GM23338 (cell line): ENCODE measurements at regions not wholly inside any gene's neighbourhood (a gene's known extent, or its start where the extent isn't known, plus 50 kb on each side); places are given as distances from the start of the nearest gene placed in this dataset.

ENCODE experiments used
- ATAC-seq: fragments of 200-7000 bp; cut with Tn5 transposase; 3 replicates; pipeline ENCODE4 v1.9.1; 2020
- DNase-seq: peaks from one replicate; pipeline ENCODE4 v3.0.0-alpha.2; 2015; ENCODE audit warnings: low spot score
- H2AFZ ChIP-seq: fragments of 200-600 bp; sonication (generic); 2 replicates; pipeline ENCODE4 v1.8.0; 2016; ENCODE audit warnings: antibody characterized with exemption, mild to moderate bottlenecking, moderate library complexity
- H3F3A ChIP-seq: fragments of 200-600 bp; sonication (generic); replicated peaks from 2 replicates; pipeline ENCODE4 v1.8.0; 2017; ENCODE audit warnings: antibody characterized with exemption, mixed run types, low read depth
- H3K27ac ChIP-seq: fragments of 200-600 bp; sonication (generic); 2 replicates; pipeline ENCODE4 v1.6.1; 2016; ENCODE audit warnings: low read depth
- H3K27me3 ChIP-seq: fragments of 200-600 bp; sonication (generic); 2 replicates; pipeline ENCODE4 v1.8.0; 2016; ENCODE audit warnings: mild to moderate bottlenecking, mixed run types, moderate library complexity; ENCODE audit not compliant: insufficient read depth
- H3K36me3 ChIP-seq: fragments of 200-600 bp; sonication (generic); 2 replicates; pipeline ENCODE4 v1.8.0; 2016; ENCODE audit warnings: mild to moderate bottlenecking; ENCODE audit not compliant: insufficient read depth
- H3K4me1 ChIP-seq: fragments of 200-600 bp; sonication (generic); 2 replicates; pipeline ENCODE4 v1.8.0; 2016; ENCODE audit warnings: mild to moderate bottlenecking, moderate library complexity; ENCODE audit not compliant: insufficient read depth
- H3K4me2 ChIP-seq: fragments of 200-600 bp; sonication (generic); 2 replicates; pipeline ENCODE4 v1.7.1; 2017; ENCODE audit warnings: mixed run types
- H3K4me3 ChIP-seq: fragments of 200-600 bp; sonication (generic); 2 replicates; pipeline ENCODE4 v1.6.1; 2016; ENCODE audit warnings: mixed run types
- H3K79me2 ChIP-seq: fragments of 200-600 bp; sonication (generic); replicated peaks from 2 replicates; pipeline ENCODE4 v1.8.0; 2017; ENCODE audit warnings: mild to moderate bottlenecking; ENCODE audit not compliant: insufficient read depth
- H3K9me2 ChIP-seq: fragments of 200-600 bp; sonication (generic); 2 replicates; pipeline ENCODE4 v1.8.0; 2017; ENCODE audit not compliant: insufficient read depth
- H4K20me1 ChIP-seq: fragments of 200-600 bp; sonication (generic); replicated peaks from 2 replicates; pipeline ENCODE4 v1.8.0; 2017; ENCODE audit warnings: mild to moderate bottlenecking; ENCODE audit not compliant: insufficient read depth
- H3K27ac Mint-ChIP-seq: 2 replicates; pipeline ENCODE4 v1.8.0; 2020; ENCODE audit warnings: inconsistent platforms, mild to moderate bottlenecking, moderate library complexity, mixed read lengths
- H3K27me3 Mint-ChIP-seq: 3 replicates; pipeline ENCODE4 v1.8.0; 2022; ENCODE audit warnings: low read depth, mild to moderate bottlenecking, moderate library complexity, mixed read lengths, inconsistent platforms; ENCODE audit not compliant: insufficient read depth, poor library complexity
- H3K36me3 Mint-ChIP-seq: 3 replicates; pipeline ENCODE4 v1.8.0; 2021; ENCODE audit warnings: low read depth, mild to moderate bottlenecking, inconsistent platforms, moderate library complexity, mixed read lengths
- H3K4me1 Mint-ChIP-seq: 3 replicates; pipeline ENCODE4 v1.8.0; 2020; ENCODE audit warnings: mild to moderate bottlenecking, inconsistent platforms, mixed read lengths
- H3K4me3 Mint-ChIP-seq: 3 replicates; pipeline ENCODE4 v1.8.0; 2021; ENCODE audit warnings: moderate library complexity, mild to moderate bottlenecking, inconsistent platforms, mixed read lengths
- H3K9me3 Mint-ChIP-seq: 3 replicates; pipeline ENCODE4 v1.8.0; 2020; ENCODE audit warnings: moderate library complexity, mild to moderate bottlenecking, inconsistent platforms, mixed read lengths
- CREB1 ChIP-seq: fragments of 250-450 bp; sonication (Bioruptor Pico); IDR thresholded peaks from 2 replicates; pipeline ENCODE4 v1.5.0; 2020; ENCODE audit warnings: low read depth, mild to moderate bottlenecking, moderate library complexity
- EZH2 ChIP-seq: fragments of 200-600 bp; sonication (generic); IDR thresholded peaks from one replicate; pipeline ENCODE4 v1.8.0; 2017; ENCODE audit warnings: antibody characterized with exemption, mild to moderate bottlenecking, low read depth; ENCODE audit not compliant: unreplicated experiment
- EZH2phosphoT487 ChIP-seq: fragments of 200-600 bp; sonication (generic); IDR thresholded peaks from one replicate; pipeline ENCODE4 v1.8.1; 2018; ENCODE audit warnings: antibody characterized with exemption; ENCODE audit not compliant: unreplicated experiment
- JUNB ChIP-seq: IDR thresholded peaks from one replicate; pipeline ENCODE4 v1.6.1; 2016; ENCODE audit warnings: antibody characterized with exemption; ENCODE audit not compliant: unreplicated experiment
- NANOG ChIP-seq: IDR thresholded peaks from 2 replicates; pipeline ENCODE4 v1.6.1; 2016; ENCODE audit warnings: antibody characterized with exemption, borderline replicate concordance
- POLR2AphosphoS5 ChIP-seq: IDR thresholded peaks from 2 replicates; pipeline ENCODE4 v1.6.1; 2016; ENCODE audit warnings: antibody characterized with exemption, low read depth
- STAT1 ChIP-seq: IDR thresholded peaks from one replicate; pipeline ENCODE4 v1.6.1; 2016; ENCODE audit warnings: antibody characterized with exemption; ENCODE audit not compliant: unreplicated experiment
- ZNF114 ChIP-seq: fragments of 250-450 bp; sonication (Bioruptor Pico); IDR thresholded peaks from 2 replicates; pipeline ENCODE4 v1.5.0; 2020; ENCODE audit warnings: mild to moderate bottlenecking, moderate library complexity
- ZNF331 ChIP-seq: fragments of 250-450 bp; sonication (Bioruptor Pico); IDR thresholded peaks from 2 replicates; pipeline ENCODE4 v1.5.0; 2020; ENCODE audit warnings: low read depth, mild to moderate bottlenecking, moderate library complexity
- TF ChIP-seq, protein P1 (sequence below): IDR thresholded peaks from 2 replicates; pipeline ENCODE4 v1.6.1; 2016; ENCODE audit warnings: antibody characterized with exemption
- TF ChIP-seq, protein P2 (sequence below): fragments of 250-450 bp; sonication (Bioruptor Pico); IDR thresholded peaks from 2 replicates; pipeline ENCODE4 v1.5.0; 2020; ENCODE audit warnings: mild to moderate bottlenecking, moderate library complexity
- TF ChIP-seq, protein P3 (sequence below): IDR thresholded peaks from one replicate; pipeline ENCODE4 v1.6.1; 2018; ENCODE audit warnings: antibody characterized with exemption; ENCODE audit not compliant: unreplicated experiment
- TF ChIP-seq, protein P4 (sequence below), 2 experiments: fragments of 200-600 bp in 1 of 2; sonication (generic) in 1 of 2; conservative IDR thresholded peaks; 2 replicates each; pipeline versions ENCODE4 v1.5.1 to v1.6.1; 2016 to 2017; ENCODE audit warnings: antibody characterized with exemption in 2 of 2, low read depth in 2 of 2, mild to moderate bottlenecking in 2 of 2, moderate library complexity in 1 of 2

DNA sequence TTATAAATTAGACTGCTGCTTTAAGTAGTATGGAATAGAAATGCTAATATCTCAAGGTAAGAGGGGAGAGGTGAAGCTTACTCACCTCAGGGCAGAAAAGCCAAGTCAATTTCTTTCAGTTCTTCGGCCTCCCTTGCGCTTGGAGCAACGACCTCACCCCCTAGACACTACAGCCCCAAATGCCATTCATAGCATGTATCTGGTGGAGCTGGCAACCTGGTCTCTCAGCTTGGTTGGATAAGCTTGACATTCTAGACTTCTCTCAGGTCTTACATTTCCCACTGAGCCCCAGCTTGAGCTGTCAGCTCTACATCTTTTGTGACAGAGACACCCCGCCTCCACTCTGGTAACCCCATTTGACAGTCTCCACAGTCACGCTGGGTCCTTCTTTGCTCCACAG, 154.9 kb downstream of the ZNF608 start:
- no peak overlapping the region for H2AFZ ChIP-seq
- no peaks in the 10 kb centered on the region for H3K27me3 ChIP-seq
- Mint-ChIP-seq H3K4me3 (no peak overlapping the region), H3K27ac (no peak overlapping the region), H3K27me3 (peaks cover 1% of the 10 kb centered on the region), H3K36me3 (peaks cover 1% of the 10 kb centered on the region; the same call in 2 of the 3 replicates), H3K4me1 (peaks cover 6% of the 10 kb centered on the region; the same call in 2 of the 3 replicates), H3K9me3 (peaks cover under 1% of the 10 kb centered on the region; the same call in 1 of the 3 replicates)
- no peaks in the 10 kb centered on the region for H4K20me1 ChIP-seq
- H3K36me3 ChIP-seq, result no peaks in the 10 kb centered on the region
- no peak overlapping the region for H3K27ac ChIP-seq
- TF ChIP-seq JUNB (no peak), POLR2AphosphoS5 (no peak), NANOG (no peak), STAT1 (no peak), ZNF331 (CRISPR knock-in tag) (no peak), EZH2phosphoT487 (no peak), CREB1 (CRISPR knock-in tag) (no peak), EZH2 (no peak), ZNF114 (CRISPR knock-in tag) (no peak)
- TF ChIP-seq, protein P1, sequence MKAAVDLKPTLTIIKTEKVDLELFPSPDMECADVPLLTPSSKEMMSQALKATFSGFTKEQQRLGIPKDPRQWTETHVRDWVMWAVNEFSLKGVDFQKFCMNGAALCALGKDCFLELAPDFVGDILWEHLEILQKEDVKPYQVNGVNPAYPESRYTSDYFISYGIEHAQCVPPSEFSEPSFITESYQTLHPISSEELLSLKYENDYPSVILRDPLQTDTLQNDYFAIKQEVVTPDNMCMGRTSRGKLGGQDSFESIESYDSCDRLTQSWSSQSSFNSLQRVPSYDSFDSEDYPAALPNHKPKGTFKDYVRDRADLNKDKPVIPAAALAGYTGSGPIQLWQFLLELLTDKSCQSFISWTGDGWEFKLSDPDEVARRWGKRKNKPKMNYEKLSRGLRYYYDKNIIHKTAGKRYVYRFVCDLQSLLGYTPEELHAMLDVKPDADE, result no peak
- TF ChIP-seq, protein P2, sequence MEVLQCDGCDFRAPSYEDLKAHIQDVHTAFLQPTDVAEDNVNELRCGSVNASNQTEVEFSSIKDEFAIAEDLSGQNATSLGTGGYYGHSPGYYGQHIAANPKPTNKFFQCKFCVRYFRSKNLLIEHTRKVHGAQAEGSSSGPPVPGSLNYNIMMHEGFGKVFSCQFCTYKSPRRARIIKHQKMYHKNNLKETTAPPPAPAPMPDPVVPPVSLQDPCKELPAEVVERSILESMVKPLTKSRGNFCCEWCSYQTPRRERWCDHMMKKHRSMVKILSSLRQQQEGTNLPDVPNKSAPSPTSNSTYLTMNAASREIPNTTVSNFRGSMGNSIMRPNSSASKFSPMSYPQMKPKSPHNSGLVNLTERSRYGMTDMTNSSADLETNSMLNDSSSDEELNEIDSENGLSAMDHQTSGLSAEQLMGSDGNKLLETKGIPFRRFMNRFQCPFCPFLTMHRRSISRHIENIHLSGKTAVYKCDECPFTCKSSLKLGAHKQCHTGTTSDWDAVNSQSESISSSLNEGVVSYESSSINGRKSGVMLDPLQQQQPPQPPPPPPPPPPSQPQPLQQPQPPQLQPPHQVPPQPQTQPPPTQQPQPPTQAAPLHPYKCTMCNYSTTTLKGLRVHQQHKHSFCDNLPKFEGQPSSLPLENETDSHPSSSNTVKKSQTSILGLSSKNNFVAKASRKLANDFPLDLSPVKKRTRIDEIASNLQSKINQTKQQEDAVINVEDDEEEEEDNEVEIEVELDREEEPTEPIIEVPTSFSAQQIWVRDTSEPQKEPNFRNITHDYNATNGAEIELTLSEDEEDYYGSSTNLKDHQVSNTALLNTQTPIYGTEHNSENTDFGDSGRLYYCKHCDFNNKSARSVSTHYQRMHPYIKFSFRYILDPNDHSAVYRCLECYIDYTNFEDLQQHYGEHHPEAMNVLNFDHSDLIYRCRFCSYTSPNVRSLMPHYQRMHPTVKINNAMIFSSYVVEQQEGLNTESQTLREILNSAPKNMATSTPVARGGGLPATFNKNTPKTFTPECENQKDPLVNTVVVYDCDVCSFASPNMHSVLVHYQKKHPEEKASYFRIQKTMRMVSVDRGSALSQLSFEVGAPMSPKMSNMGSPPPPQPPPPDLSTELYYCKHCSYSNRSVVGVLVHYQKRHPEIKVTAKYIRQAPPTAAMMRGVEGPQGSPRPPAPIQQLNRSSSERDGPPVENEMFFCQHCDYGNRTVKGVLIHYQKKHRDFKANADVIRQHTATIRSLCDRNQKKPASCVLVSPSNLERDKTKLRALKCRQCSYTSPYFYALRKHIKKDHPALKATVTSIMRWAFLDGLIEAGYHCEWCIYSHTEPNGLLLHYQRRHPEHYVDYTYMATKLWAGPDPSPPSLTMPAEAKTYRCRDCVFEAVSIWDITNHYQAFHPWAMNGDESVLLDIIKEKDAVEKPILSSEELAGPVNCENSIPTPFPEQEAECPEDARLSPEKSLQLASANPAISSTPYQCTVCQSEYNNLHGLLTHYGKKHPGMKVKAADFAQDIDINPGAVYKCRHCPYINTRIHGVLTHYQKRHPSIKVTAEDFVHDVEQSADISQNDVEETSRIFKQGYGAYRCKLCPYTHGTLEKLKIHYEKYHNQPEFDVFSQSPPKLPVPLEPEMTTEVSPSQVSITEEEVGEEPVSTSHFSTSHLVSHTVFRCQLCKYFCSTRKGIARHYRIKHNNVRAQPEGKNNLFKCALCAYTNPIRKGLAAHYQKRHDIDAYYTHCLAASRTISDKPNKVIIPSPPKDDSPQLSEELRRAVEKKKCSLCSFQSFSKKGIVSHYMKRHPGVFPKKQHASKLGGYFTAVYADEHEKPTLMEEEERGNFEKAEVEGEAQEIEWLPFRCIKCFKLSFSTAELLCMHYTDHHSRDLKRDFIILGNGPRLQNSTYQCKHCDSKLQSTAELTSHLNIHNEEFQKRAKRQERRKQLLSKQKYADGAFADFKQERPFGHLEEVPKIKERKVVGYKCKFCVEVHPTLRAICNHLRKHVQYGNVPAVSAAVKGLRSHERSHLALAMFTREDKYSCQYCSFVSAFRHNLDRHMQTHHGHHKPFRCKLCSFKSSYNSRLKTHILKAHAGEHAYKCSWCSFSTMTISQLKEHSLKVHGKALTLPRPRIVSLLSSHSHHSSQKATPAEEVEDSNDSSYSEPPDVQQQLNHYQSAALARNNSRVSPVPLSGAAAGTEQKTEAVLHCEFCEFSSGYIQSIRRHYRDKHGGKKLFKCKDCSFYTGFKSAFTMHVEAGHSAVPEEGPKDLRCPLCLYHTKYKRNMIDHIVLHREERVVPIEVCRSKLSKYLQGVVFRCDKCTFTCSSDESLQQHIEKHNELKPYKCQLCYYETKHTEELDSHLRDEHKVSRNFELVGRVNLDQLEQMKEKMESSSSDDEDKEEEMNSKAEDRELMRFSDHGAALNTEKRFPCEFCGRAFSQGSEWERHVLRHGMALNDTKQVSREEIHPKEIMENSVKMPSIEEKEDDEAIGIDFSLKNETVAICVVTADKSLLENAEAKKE (CRISPR knock-in tag), result no peak
- TF ChIP-seq, protein P3, sequence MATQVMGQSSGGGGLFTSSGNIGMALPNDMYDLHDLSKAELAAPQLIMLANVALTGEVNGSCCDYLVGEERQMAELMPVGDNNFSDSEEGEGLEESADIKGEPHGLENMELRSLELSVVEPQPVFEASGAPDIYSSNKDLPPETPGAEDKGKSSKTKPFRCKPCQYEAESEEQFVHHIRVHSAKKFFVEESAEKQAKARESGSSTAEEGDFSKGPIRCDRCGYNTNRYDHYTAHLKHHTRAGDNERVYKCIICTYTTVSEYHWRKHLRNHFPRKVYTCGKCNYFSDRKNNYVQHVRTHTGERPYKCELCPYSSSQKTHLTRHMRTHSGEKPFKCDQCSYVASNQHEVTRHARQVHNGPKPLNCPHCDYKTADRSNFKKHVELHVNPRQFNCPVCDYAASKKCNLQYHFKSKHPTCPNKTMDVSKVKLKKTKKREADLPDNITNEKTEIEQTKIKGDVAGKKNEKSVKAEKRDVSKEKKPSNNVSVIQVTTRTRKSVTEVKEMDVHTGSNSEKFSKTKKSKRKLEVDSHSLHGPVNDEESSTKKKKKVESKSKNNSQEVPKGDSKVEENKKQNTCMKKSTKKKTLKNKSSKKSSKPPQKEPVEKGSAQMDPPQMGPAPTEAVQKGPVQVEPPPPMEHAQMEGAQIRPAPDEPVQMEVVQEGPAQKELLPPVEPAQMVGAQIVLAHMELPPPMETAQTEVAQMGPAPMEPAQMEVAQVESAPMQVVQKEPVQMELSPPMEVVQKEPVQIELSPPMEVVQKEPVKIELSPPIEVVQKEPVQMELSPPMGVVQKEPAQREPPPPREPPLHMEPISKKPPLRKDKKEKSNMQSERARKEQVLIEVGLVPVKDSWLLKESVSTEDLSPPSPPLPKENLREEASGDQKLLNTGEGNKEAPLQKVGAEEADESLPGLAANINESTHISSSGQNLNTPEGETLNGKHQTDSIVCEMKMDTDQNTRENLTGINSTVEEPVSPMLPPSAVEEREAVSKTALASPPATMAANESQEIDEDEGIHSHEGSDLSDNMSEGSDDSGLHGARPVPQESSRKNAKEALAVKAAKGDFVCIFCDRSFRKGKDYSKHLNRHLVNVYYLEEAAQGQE, result no peak
- TF ChIP-seq, protein P4, sequence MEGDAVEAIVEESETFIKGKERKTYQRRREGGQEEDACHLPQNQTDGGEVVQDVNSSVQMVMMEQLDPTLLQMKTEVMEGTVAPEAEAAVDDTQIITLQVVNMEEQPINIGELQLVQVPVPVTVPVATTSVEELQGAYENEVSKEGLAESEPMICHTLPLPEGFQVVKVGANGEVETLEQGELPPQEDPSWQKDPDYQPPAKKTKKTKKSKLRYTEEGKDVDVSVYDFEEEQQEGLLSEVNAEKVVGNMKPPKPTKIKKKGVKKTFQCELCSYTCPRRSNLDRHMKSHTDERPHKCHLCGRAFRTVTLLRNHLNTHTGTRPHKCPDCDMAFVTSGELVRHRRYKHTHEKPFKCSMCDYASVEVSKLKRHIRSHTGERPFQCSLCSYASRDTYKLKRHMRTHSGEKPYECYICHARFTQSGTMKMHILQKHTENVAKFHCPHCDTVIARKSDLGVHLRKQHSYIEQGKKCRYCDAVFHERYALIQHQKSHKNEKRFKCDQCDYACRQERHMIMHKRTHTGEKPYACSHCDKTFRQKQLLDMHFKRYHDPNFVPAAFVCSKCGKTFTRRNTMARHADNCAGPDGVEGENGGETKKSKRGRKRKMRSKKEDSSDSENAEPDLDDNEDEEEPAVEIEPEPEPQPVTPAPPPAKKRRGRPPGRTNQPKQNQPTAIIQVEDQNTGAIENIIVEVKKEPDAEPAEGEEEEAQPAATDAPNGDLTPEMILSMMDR (conservative IDR thresholded peaks at IDR 0.05; ENCODE audit: low read depth in 2 of 2), result no peak
- H3F3A ChIP-seq, result no peaks in the 10 kb centered on the region
- H3K4me2 ChIP-seq, result no peak overlapping the region
- DNase-seq, result no peak
- no peaks in the 10 kb centered on the region for H3K79me2 ChIP-seq
- no peak overlapping the region for H3K4me3 ChIP-seq
- ATAC-seq, result no peak
- 0 out of 2 replicates have a peak, but pooled peaks cover 5% of the 10 kb centered on the region for H3K9me2 ChIP-seq
- H3K4me1 ChIP-seq, result no peaks in the 10 kb centered on the region; the same call in 1 of the 2 replicates
